Lung (tissue), 11 donors: ENCODE measurements at regions not wholly inside any gene's neighbourhood (a gene's known extent, or its start where the extent isn't known, plus 50 kb on each side); places are given as distances from the start of the nearest gene placed in this dataset.

Source experiments
- ATAC-seq: fragments of 200-7000 bp; cut with Tn5 transposase; one replicate; pipeline ENCODE4 v1.9.1; 2020; ENCODE audit warnings: moderate number of reproducible peaks; ENCODE audit not compliant: insufficient read depth, low FRiP score
- DNase-seq, 3 donors: peaks; one replicate each; pipeline ENCODE4 v3.0.0-alpha.2; 2013 to 2017
- H3K27ac ChIP-seq, 2 donors: one replicate each; pipeline ENCODE4 v1.5.1; 2013; ENCODE audit warnings: mild to moderate bottlenecking in 2 of 2, moderate library complexity in 2 of 2, control low read depth in 1 of 2, inconsistent platforms in 1 of 2, low read depth in 1 of 2, low read length in 1 of 2
- H3K27me3 ChIP-seq, 3 donors: one replicate each; pipeline ENCODE4 v1.5.1; 2013; ENCODE audit warnings: low read length in 2 of 3; ENCODE audit not compliant: control insufficient read depth in 3 of 3, insufficient read depth in 3 of 3
- H3K36me3 ChIP-seq, 4 donors: one replicate each; pipeline ENCODE4 v1.5.1; 2013; ENCODE audit warnings: low read length in 4 of 4, mild to moderate bottlenecking in 1 of 4, moderate library complexity in 1 of 4; ENCODE audit not compliant: control insufficient read depth in 4 of 4, insufficient read depth in 4 of 4
- H3K4me1 ChIP-seq, 5 donors: one replicate each; pipeline ENCODE4 v1.5.1; 2013; ENCODE audit warnings: low read length in 5 of 5, mild to moderate bottlenecking in 2 of 5, moderate library complexity in 1 of 5; ENCODE audit not compliant: control insufficient read depth in 5 of 5, insufficient read depth in 5 of 5
- H3K4me3 ChIP-seq: one replicate; pipeline ENCODE4 v1.5.1; 2013; ENCODE audit warnings: mild to moderate bottlenecking, control low read depth, moderate library complexity
- H3K9ac ChIP-seq, 2 donors: one replicate each; pipeline ENCODE4 v1.5.1; 2013; ENCODE audit warnings: low read length in 2 of 2, control low read depth in 1 of 2; ENCODE audit not compliant: insufficient read depth in 1 of 2
- H3K9me3 ChIP-seq, 4 donors: one replicate each; pipeline ENCODE4 v1.5.1; 2013; ENCODE audit warnings: low read length in 3 of 4, mild to moderate bottlenecking in 1 of 4, moderate library complexity in 1 of 4; ENCODE audit not compliant: control insufficient read depth in 4 of 4, insufficient read depth in 3 of 4
- CTCF ChIP-seq: IDR thresholded peaks from 2 replicates; pipeline ENCODE4 v1.5.1; 2012; ENCODE audit warnings: mild to moderate bottlenecking; ENCODE audit errors: control extremely low read depth, extremely low read depth
- WGBS, 2 donors: extraction: QIAGEN DNeasy Blood & Tissue Kit; methylation state at CpG; one replicate each; pipeline ENCODE4 v1.1.7; 2013; 5-methylcytosine and 5-hydroxymethylcytosine counted together
- donor health status: control.
- donor health status: control.
- donor health status: Bipolar disorder and iron deficiency.
- donor health status: healthy.
- donor health status: DM: yes; HTN: yes; CAD: no.

GRCh38 chr10:108562105-108562504 lies 1361.2 kb downstream of the XPNPEP1 start:
- Histone ChIP-seq H3K27ac (no peak overlapping the region), H3K9ac (no peak overlapping the region), H3K4me3 (no peak overlapping the region), H3K4me1 (no peaks in the 10 kb centered on the region), H3K9me3 (no peaks in the 10 kb centered on the region), H3K27me3 (no peaks in the 10 kb centered on the region), H3K36me3 (no peaks in the 10 kb centered on the region)
- ATAC-seq (no peak), DNase-seq (no peak)
- TF ChIP-seq CTCF, result no peak

GRCh38 chr10:108561649-108562048 lies 1361.7 kb downstream of the XPNPEP1 start:
- ATAC-seq (no peak), DNase-seq (no peak)
- Histone ChIP-seq H3K9ac (no peak overlapping the region), H3K4me1 (no peaks in the 10 kb centered on the region), H3K27me3 (no peaks in the 10 kb centered on the region), H3K27ac (no peak overlapping the region), H3K36me3 (no peaks in the 10 kb centered on the region), H3K9me3 (no peaks in the 10 kb centered on the region), H3K4me3 (no peak overlapping the region)
- 31 to 52% methylated on average over 1 of the region's 1 CpG for WGBS, 2 donors
- TF ChIP-seq CTCF, result no peak

GRCh38 chr10:108560488-108560887 lies 1362.8 kb downstream of the XPNPEP1 start:
- no peak for ATAC-seq
- H3K36me3 ChIP-seq, result no peaks in the 10 kb centered on the region

More at GRCh38 chr10:108560488-108560887, 1362.8 kb downstream of the XPNPEP1 start:
- H3K9ac ChIP-seq, result no peak overlapping the region
- no peak for DNase-seq
- H3K9me3 ChIP-seq, result no peaks in the 10 kb centered on the region
- no peak for TF ChIP-seq CTCF
- H3K27ac ChIP-seq, result no peak overlapping the region
- H3K27me3 ChIP-seq, result no peaks in the 10 kb centered on the region
- no peak overlapping the region for H3K4me3 ChIP-seq
- H3K4me1 ChIP-seq, result no peaks in the 10 kb centered on the region
